Keratinocyte (primary cell): ENCODE measurements at regions not wholly inside any gene's neighbourhood (a gene's known extent, or its start where the extent isn't known, plus 50 kb on each side); places are given as distances from the start of the nearest gene placed in this dataset.

Experiments used
- DNase-seq: peaks from one replicate; pipeline ENCODE4 v3.0.0-alpha.2; 2011; ENCODE audit warnings: low read depth, missing footprints, low spot score
- FAIRE-seq: peaks from 2 replicates; lab custom pipeline; 2011; peaks lifted over from hg19 to GRCh38; lab: Jason Lieb, UNC
- H2AFZ ChIP-seq: 2 replicates; pipeline ENCODE4 v1.6.0; 2012; ENCODE audit warnings: low read length, control low read depth, inconsistent platforms; ENCODE audit not compliant: control insufficient read depth
- H3K27ac ChIP-seq: 2 replicates; pipeline ENCODE4 v1.5.1; 2011; ENCODE audit warnings: low read length; ENCODE audit not compliant: control insufficient read depth, insufficient read depth
- H3K27me3 ChIP-seq: 3 replicates; pipeline ENCODE4 v1.6.0; 2011; ENCODE audit warnings: low read length; ENCODE audit not compliant: control insufficient read depth, insufficient read depth; ENCODE audit errors: extremely low read depth
- H3K36me3 ChIP-seq, 2 experiments: 2 replicates in 1 of 2; 3 replicates in 1 of 2; pipeline ENCODE4 v1.5.1; 2011; ENCODE audit warnings: low read length in 2 of 2, mild to moderate bottlenecking in 1 of 2; ENCODE audit not compliant: control insufficient read depth in 2 of 2, insufficient read depth in 2 of 2; ENCODE audit errors: extremely low read depth in 1 of 2
- H3K4me1 ChIP-seq: 3 replicates; pipeline ENCODE4 v1.5.1; 2011; ENCODE audit warnings: low read length; ENCODE audit not compliant: control insufficient read depth, insufficient read depth; ENCODE audit errors: extremely low read depth
- H3K4me2 ChIP-seq: 3 replicates; pipeline ENCODE4 v1.6.0; 2011; ENCODE audit warnings: low read depth, low read length; ENCODE audit not compliant: control insufficient read depth, insufficient read depth; ENCODE audit errors: extremely low read depth
- H3K4me3 ChIP-seq, 3 experiments: fragments of 200-600 bp in 1 of 3; sonication (generic) in 1 of 3; 2 replicates in 2 of 3; 3 replicates in 1 of 3; pipeline ENCODE4 v1.5.1; 2011 to 2016; ENCODE audit warnings: low read length in 3 of 3, mild to moderate bottlenecking in 3 of 3, control low read depth in 2 of 3, inconsistent platforms in 1 of 3, low read depth in 1 of 3, mixed read lengths in 1 of 3, mixed run types in 1 of 3, moderate library complexity in 1 of 3; ENCODE audit not compliant: control insufficient read depth in 2 of 3, insufficient read depth in 2 of 3; ENCODE audit errors: extremely low read depth in 1 of 3
- H3K79me2 ChIP-seq: 2 replicates; pipeline ENCODE4 v1.6.0; 2012; ENCODE audit warnings: low read length; ENCODE audit not compliant: control insufficient read depth, insufficient read depth
- H3K9ac ChIP-seq: 3 replicates; pipeline ENCODE4 v1.6.0; 2011; ENCODE audit warnings: low read length; ENCODE audit not compliant: control insufficient read depth, insufficient read depth; ENCODE audit errors: extremely low read depth
- H3K9me1 ChIP-seq: 3 replicates; pipeline ENCODE4 v1.6.0; 2011; ENCODE audit warnings: low read length; ENCODE audit not compliant: control insufficient read depth, insufficient read depth; ENCODE audit errors: extremely low read depth
- H3K9me3 ChIP-seq: 2 replicates; pipeline ENCODE4 v1.5.1; 2012; ENCODE audit warnings: low read depth, low read length; ENCODE audit not compliant: control insufficient read depth
- H4K20me1 ChIP-seq: 3 replicates; pipeline ENCODE4 v1.6.0; 2011; ENCODE audit warnings: low read length; ENCODE audit not compliant: control insufficient read depth, insufficient read depth; ENCODE audit errors: extremely low read depth
- EZH2 ChIP-seq: IDR thresholded peaks from one replicate; pipeline ENCODE4 v1.6.1; 2012; ENCODE audit warnings: inconsistent platforms, mild to moderate bottlenecking, low read length, moderate library complexity
- dilution Hi-C: fragments of 300-500 bp; cut with MboI; formaldehyde crosslinking; loops from one replicate; pipeline ENCODE4 v1.7.0; 2020; ENCODE audit warnings: low sequenced_read_pairs; ENCODE audit not compliant: extremely low pct_ligation_motif_present
- TF ChIP-seq, protein P1 (sequence below), 3 experiments: IDR thresholded peaks in 1 of 3; conservative IDR thresholded peaks in 1 of 3; optimal IDR thresholded peaks in 1 of 3; 2 replicates in 2 of 3; 3 replicates in 1 of 3; pipeline versions ENCODE3 to v1.5.1; 2011; ENCODE audit warnings: low read length in 3 of 3, mild to moderate bottlenecking in 3 of 3, moderate library complexity in 2 of 3, control low read depth in 1 of 3, inconsistent platforms in 1 of 3; ENCODE audit not compliant: insufficient read depth in 2 of 3; ENCODE audit errors: extremely low read depth in 1 of 3

DNA sequence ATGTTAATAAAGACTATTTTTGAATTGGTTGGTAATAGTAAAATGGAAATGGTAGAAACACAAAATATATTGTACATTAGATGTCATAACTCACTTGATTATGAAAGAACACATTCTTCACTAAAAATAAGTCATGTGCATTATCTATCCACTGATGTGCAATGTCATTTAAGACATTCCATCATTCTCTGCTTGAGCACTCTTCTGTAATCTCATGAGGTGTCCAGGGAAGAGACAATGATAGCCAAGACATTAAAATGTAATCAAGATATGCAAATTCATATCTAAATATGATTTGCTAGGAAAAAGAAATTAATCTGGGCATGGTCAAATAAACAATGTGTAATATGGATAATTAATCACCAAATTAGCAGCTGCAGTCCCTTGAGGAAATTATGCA is 422.5 kb downstream of the BTG1 start:
- TF ChIP-seq, protein P1, sequence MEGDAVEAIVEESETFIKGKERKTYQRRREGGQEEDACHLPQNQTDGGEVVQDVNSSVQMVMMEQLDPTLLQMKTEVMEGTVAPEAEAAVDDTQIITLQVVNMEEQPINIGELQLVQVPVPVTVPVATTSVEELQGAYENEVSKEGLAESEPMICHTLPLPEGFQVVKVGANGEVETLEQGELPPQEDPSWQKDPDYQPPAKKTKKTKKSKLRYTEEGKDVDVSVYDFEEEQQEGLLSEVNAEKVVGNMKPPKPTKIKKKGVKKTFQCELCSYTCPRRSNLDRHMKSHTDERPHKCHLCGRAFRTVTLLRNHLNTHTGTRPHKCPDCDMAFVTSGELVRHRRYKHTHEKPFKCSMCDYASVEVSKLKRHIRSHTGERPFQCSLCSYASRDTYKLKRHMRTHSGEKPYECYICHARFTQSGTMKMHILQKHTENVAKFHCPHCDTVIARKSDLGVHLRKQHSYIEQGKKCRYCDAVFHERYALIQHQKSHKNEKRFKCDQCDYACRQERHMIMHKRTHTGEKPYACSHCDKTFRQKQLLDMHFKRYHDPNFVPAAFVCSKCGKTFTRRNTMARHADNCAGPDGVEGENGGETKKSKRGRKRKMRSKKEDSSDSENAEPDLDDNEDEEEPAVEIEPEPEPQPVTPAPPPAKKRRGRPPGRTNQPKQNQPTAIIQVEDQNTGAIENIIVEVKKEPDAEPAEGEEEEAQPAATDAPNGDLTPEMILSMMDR (optimal IDR thresholded peaks at IDR 0.05 in 1 of 3, IDR thresholded peaks at IDR 0.05 in 1 of 3, conservative IDR thresholded peaks at IDR 0.05 in 1 of 3; ENCODE audit: extremely low read depth in 1 of 3, insufficient read depth in 2 of 3, low read length in 3 of 3) = no peak
- TF ChIP-seq EZH2 = no peak
- H3K9me3 ChIP-seq = no peaks in the 10 kb centered on the region
- H3K4me1 ChIP-seq = no peaks in the 10 kb centered on the region
- DNase-seq (no peak), FAIRE-seq (no peak)
- no peak overlapping the region for H3K4me3 ChIP-seq
- no peak overlapping the region for H3K9ac ChIP-seq
- H3K9me1 ChIP-seq = no peaks in the 10 kb centered on the region
- dilution Hi-C loops = no loop called here
- H3K4me2 ChIP-seq = no peak overlapping the region
- no peaks in the 10 kb centered on the region for H3K27me3 ChIP-seq
- no peaks in the 10 kb centered on the region for H4K20me1 ChIP-seq
- no peak overlapping the region for H2AFZ ChIP-seq
- H3K27ac ChIP-seq = no peak overlapping the region
- H3K36me3 ChIP-seq = no peaks in the 10 kb centered on the region
- no peaks in the 10 kb centered on the region for H3K79me2 ChIP-seq

- Histone ChIP-seq H3K4me3 (no peak overlapping the region), H3K79me2 (no peaks in the 10 kb centered on the region), H3K4me2 (no peak overlapping the region), H3K4me1 (no peaks in the 10 kb centered on the region), H3K9ac (no peak overlapping the region), H3K27ac (no peak overlapping the region), H3K9me3 (no peaks in the 10 kb centered on the region), H3K36me3 (no peaks in the 10 kb centered on the region), H3K9me1 (no peaks in the 10 kb centered on the region), H4K20me1 (no peaks in the 10 kb centered on the region), H3K27me3 (no peaks in the 10 kb centered on the region), H2AFZ (no peak overlapping the region)
- TF ChIP-seq, protein P1 (optimal IDR thresholded peaks at IDR 0.05 in 1 of 3, IDR thresholded peaks at IDR 0.05 in 1 of 3, conservative IDR thresholded peaks at IDR 0.05 in 1 of 3; ENCODE audit: extremely low read depth in 1 of 3, insufficient read depth in 2 of 3, low read length in 3 of 3) = no peak
- TF ChIP-seq EZH2 = no peak
- DNase-seq = peak; percentile 41
- dilution Hi-C loops = no loop called here
- FAIRE-seq = no peak
Observed at GRCh38 chr12:91722072-91722471, 423.6 kb downstream of the BTG1 start.
